ENCODE measurements at regions not wholly inside any gene's neighbourhood (a gene's known extent, or its start where the extent isn't known, plus 50 kb on each side); places are given as distances from the start of the nearest gene placed in this dataset.

DNA sequence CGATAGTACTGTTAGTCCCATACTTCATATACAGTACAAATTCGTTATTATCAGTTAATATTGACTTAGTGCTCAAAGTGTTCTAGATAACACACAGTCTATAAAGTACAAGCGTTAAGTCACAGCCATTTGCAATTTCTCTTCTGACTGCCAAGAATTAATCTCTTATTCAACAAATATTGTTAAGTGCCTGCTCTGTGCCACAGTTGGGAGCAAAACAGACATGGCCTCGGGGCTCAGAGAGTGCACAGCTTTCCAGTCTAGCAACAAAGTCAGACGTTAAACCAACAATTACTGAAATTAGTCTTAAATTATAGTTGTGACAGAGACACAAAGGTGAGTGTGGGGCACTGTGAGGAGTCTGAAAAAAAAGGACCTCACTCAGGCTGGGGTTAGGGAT lies 113.0 kb upstream of the DPP6 start:
- TF ChIP-seq, protein P1, sequence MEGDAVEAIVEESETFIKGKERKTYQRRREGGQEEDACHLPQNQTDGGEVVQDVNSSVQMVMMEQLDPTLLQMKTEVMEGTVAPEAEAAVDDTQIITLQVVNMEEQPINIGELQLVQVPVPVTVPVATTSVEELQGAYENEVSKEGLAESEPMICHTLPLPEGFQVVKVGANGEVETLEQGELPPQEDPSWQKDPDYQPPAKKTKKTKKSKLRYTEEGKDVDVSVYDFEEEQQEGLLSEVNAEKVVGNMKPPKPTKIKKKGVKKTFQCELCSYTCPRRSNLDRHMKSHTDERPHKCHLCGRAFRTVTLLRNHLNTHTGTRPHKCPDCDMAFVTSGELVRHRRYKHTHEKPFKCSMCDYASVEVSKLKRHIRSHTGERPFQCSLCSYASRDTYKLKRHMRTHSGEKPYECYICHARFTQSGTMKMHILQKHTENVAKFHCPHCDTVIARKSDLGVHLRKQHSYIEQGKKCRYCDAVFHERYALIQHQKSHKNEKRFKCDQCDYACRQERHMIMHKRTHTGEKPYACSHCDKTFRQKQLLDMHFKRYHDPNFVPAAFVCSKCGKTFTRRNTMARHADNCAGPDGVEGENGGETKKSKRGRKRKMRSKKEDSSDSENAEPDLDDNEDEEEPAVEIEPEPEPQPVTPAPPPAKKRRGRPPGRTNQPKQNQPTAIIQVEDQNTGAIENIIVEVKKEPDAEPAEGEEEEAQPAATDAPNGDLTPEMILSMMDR (IDR thresholded peaks at IDR 0.05): no peak
- TF ChIP-seq POLR2A (IDR thresholded peaks at IDR 0.05): no peak
